ENCODE measurements at regions not wholly inside any gene's neighbourhood (a gene's known extent, or its start where the extent isn't known, plus 50 kb on each side); places are given as distances from the start of the nearest gene placed in this dataset.

DNA sequence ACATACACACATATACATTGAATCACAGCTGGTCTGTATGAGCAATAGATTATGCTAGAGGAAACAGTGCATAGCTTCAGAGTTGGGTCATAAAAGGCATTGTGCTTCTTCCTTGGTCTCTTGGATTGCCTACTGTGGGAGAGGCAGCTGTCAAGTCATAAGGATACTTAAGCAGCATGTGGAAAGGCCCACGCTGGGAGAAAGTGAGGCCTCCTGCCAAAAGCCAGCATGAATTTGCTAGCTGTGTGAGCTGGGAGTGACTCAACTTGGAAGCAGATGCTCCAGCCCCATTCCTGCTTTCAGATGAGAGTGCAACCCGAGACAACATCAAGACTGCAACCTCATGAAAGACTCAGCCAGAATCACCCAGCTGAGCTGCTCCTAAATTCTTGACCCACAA is 311.9 kb upstream of the TBX3 start:
- Mint-ChIP-seq H3K27ac (no peak overlapping the region), H3K27me3 (no peaks in the 10 kb centered on the region), H3K9me3 (peaks cover 16% of the 10 kb centered on the region), H3K4me1 (ENCODE audit: low read depth) (no peaks in the 10 kb centered on the region), H3K4me3 (no peak overlapping the region), H3K36me3 (no peaks in the 10 kb centered on the region)
- intact Hi-C loops (cut with micrococcal nuclease): no loop called here
- ChIA-PET CTCF (no interaction called here), POLR2A (no interaction called here)
- DNase-seq: no peak

DNA sequence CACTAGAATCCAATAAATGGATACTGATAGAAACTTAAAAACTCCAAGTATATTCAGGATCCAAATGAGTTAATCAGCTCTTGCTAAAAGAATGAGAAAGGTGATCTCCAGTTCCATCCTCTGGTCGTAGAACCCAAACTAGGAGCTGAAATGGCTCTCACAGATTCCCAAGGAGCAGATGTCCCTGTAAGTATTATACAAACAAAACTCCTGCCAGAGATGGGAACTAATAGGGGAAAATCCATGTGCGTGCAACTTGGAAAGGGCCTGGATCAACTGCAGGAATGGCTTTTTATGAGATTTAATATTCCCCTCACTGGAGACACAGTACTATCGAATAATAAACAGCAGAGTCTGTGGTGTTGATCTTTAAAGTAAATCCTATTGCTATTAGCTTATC is 309.2 kb upstream of the TBX3 start:
- intact Hi-C loops (cut with micrococcal nuclease): no loop called here
- DNase-seq: no peak

DNA sequence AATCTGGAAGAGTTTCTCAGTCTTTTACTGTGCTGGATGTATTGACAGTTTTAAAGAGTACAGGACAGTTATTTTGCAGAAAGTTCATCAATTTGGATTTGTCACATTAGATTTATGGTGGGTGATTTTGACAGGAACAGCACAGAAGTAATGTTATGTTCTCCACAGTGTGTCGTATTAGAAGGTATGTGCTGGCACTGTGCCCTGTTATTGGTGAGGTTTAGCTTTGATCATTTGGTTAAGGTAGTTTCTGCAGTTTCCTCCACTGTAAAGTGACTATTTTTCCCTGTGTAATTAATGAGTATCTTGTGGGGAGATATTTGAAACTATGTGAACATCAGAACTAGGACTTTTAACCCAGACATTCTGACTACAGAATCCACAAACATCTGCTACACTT is 308.5 kb upstream of the TBX3 start:
- Mint-ChIP-seq H3K9me3 (peaks cover 16% of the 10 kb centered on the region), H3K4me3 (no peak overlapping the region), H3K27ac (no peak overlapping the region), H3K36me3 (no peaks in the 10 kb centered on the region), H3K4me1 (ENCODE audit: low read depth) (no peaks in the 10 kb centered on the region), H3K27me3 (no peaks in the 10 kb centered on the region)
- CTCF ChIA-PET: no interaction called here
- no peak for DNase-seq
- intact Hi-C loops (cut with micrococcal nuclease): no loop called here
- POLR2A ChIA-PET: no interaction called here

More for the DNA sequence above, 309.2 kb upstream of the TBX3 start:
- no peak overlapping the region for H3K27ac Mint-ChIP-seq
- H3K9me3 Mint-ChIP-seq: peaks cover 16% of the 10 kb centered on the region
- POLR2A ChIA-PET: no interaction called here
- CTCF ChIA-PET: no interaction called here
- no peaks in the 10 kb centered on the region for H3K27me3 Mint-ChIP-seq
- no peaks in the 10 kb centered on the region for H3K4me1 Mint-ChIP-seq (ENCODE audit: low read depth)
- H3K4me3 Mint-ChIP-seq: no peak overlapping the region
- H3K36me3 Mint-ChIP-seq: no peaks in the 10 kb centered on the region

DNA sequence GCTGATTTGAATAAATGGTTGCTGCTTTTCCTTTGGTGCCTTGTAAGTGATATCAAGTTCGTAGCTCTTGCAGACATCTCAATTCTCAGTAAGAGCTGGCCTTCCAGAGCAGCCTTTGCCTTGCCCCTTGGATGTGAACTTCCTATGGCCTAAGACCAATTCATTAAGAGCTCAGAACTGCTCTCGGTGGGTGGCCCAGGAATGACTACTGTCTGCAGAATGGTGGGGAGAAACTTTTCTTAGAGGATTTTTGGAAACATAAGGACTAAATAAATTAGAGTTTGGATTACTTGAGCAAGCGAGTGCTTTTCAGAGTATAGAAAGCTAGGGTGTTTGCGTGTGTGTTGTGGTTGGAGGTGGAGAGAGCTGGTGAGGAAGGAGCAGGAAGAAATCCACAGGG is 306.4 kb upstream of the TBX3 start:
- ChIA-PET POLR2A (no interaction called here), CTCF (no interaction called here)
- Mint-ChIP-seq H3K36me3 (no peaks in the 10 kb centered on the region), H3K9me3 (peaks cover 7% of the 10 kb centered on the region), H3K27ac (no peak overlapping the region), H3K4me1 (ENCODE audit: low read depth) (no peaks in the 10 kb centered on the region), H3K4me3 (no peak overlapping the region), H3K27me3 (no peaks in the 10 kb centered on the region)
- DNase-seq: no peak
- intact Hi-C loops (cut with micrococcal nuclease): no loop called here

DNA sequence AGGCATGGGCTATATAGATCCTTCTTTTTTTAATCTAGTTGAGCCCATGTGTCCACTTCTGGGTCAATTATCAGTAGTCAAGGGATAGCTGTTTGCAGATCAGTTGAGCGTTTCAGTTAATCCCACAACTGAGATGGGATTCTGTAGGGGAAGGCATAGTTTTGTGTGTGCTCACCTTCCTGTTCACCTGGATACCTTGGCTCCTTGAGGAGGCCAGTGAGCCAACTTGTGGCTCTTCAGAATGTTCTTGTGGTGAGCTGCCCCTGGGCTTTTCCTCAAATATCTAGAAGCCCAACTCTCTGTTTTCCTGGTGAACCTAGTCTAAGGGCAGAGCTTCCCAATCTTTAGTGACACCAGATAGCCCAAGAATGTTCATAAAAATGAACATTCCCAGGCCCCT is 302.9 kb upstream of the TBX3 start:
- CTCF ChIA-PET: no interaction called here
- no peaks in the 10 kb centered on the region for H3K4me1 Mint-ChIP-seq (ENCODE audit: low read depth)
- no peak overlapping the region for H3K4me3 Mint-ChIP-seq
- no peak for DNase-seq
- no peak overlapping the region for H3K27ac Mint-ChIP-seq
- H3K36me3 Mint-ChIP-seq: no peaks in the 10 kb centered on the region
- H3K9me3 Mint-ChIP-seq: peaks cover 7% of the 10 kb centered on the region
- POLR2A ChIA-PET: no interaction called here
- intact Hi-C loops (cut with micrococcal nuclease): no loop called here
- H3K27me3 Mint-ChIP-seq: no peaks in the 10 kb centered on the region

DNA sequence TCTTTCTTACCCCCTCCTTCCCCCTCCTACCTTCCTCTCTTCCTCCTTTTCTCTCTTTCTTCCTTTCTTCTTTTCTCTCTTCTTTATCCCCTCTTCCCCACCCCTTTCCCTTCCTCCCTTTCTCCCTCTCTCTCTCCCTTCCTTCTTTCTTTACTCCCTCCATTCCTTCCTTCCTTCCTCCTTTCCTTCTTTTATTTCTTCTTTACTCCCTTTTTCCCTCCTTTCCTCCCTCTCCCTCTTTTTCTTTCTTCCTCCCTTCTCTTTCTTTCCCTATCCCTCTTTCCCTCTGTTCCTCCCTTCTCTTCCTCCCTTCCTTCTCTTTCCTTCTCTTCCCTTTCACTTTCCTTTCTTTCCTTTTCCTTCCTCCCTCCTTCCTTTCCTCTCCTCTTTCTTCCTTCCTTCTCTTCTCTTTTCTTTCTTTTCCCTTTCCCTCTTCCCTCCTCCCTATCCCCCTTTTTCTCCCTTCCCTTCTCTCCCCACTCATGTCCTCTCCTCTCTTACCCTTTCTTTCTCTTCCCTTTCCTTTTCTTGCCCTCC is 302.3 kb upstream of the TBX3 start:
- H3K27me3 Mint-ChIP-seq: no peaks in the 10 kb centered on the region
- no peak overlapping the region for H3K27ac Mint-ChIP-seq
- POLR2A ChIA-PET: no interaction called here
- no peak overlapping the region for H3K4me3 Mint-ChIP-seq
- peaks cover 7% of the 10 kb centered on the region for H3K9me3 Mint-ChIP-seq
- intact Hi-C loops (cut with micrococcal nuclease): no loop called here
- DNase-seq: no peak
- H3K36me3 Mint-ChIP-seq: no peaks in the 10 kb centered on the region
- CTCF ChIA-PET: no interaction called here
- no peaks in the 10 kb centered on the region for H3K4me1 Mint-ChIP-seq (ENCODE audit: low read depth)

DNA sequence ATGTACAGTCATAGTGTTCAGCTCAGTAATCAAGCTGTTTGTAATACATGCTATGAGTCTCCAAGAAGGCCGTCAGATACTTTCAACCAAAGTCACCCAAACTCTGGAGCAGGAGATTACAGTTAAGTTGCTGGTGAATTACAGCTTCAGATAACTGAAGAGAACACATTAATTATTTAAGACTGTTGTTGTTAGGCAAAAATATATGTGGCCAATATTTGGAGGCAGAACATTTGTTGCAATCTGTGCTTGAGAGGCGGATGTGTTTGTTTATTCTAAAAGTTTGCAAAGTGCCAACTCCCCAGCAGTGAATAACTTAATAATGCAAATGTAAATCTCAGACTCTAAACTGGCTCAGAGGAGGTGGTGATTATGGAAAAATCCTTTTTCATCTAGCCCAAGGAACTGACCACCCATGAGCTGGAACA is 300.7 kb upstream of the TBX3 start:
- intact Hi-C loops (cut with micrococcal nuclease): no loop called here
- Mint-ChIP-seq H3K4me3 (no peak overlapping the region), H3K27ac (no peak overlapping the region), H3K4me1 (ENCODE audit: low read depth) (no peaks in the 10 kb centered on the region), H3K9me3 (peaks cover 10% of the 10 kb centered on the region), H3K27me3 (no peaks in the 10 kb centered on the region), H3K36me3 (no peaks in the 10 kb centered on the region)
- DNase-seq: no peak
- POLR2A ChIA-PET: no interaction called here
- CTCF ChIA-PET: no interaction called here

DNA sequence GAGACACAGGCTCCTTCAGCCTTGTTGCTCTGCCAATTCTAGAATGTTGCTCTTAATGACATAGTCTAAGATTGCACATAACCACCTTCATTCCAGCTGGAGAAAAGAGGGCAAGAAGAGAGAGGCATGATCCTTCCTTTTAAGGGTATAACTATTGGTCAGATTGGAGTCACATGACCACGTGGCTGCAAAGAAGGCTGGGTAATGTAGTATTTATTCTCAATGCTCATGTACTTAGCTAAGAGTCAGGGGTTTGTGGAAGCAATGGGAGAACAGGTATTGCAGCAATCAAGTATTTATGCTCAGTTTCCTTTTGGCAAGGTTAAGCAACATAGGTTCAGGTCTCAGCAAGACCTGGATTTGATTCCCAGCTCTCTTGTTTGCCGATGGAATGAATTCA is 298.8 kb upstream of the TBX3 start:
- ChIA-PET POLR2A (no interaction called here), CTCF (no interaction called here)
- Mint-ChIP-seq H3K36me3 (no peaks in the 10 kb centered on the region), H3K27ac (no peak overlapping the region), H3K27me3 (no peaks in the 10 kb centered on the region), H3K9me3 (peaks cover 20% of the 10 kb centered on the region), H3K4me1 (ENCODE audit: low read depth) (no peaks in the 10 kb centered on the region), H3K4me3 (no peak overlapping the region)
- intact Hi-C loops (cut with micrococcal nuclease): no loop called here
- no peak for DNase-seq

DNA sequence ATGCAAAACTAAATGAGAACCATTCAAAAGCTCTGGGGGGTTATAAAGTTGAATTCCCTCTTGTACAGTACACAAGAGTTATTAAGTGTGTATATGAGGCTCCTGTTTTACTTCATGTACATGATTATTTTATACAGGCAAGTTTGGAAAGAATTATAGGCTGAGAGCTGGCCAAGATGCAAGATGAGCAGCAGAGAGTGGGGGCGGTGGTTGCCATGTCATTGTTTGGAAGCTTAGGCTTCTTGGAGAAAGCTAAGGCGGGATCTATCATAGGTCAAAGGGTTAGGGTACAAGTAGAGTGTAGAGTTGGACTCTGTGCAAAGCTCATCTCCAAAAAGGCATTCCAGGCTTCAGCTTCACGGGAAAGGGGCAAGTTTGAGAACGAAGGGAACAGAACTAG is 297.1 kb upstream of the TBX3 start:
- Mint-ChIP-seq H3K9me3 (peaks cover 20% of the 10 kb centered on the region), H3K27me3 (no peaks in the 10 kb centered on the region), H3K36me3 (no peaks in the 10 kb centered on the region), H3K4me3 (no peak overlapping the region), H3K27ac (no peak overlapping the region), H3K4me1 (ENCODE audit: low read depth) (no peaks in the 10 kb centered on the region)
- no peak for DNase-seq
- CTCF ChIA-PET: no interaction called here
- intact Hi-C loops (cut with micrococcal nuclease): no loop called here
- POLR2A ChIA-PET: no interaction called here

DNA sequence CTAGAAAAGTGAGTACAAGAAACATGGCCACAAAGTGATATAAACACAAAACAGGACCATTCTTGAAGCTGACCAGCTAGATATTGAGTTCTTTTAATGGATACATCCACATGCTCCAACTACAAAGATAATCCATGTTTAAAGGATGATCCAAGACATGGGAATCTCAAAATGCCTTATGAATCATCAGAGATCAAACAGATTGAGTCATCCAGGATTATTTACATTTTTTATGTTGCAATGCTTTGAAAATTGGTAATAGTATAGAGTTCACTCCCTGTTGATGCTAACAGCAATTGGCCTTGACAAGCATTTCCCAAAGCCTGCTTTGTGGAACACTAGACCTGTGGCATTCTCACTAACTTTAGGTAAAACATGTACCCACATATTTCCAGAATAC is 293.0 kb upstream of the TBX3 start:
- H3K4me3 Mint-ChIP-seq: no peak overlapping the region
- H3K9me3 Mint-ChIP-seq: peaks cover 13% of the 10 kb centered on the region
- no peaks in the 10 kb centered on the region for H3K4me1 Mint-ChIP-seq (ENCODE audit: low read depth)
- intact Hi-C loops (cut with micrococcal nuclease): no loop called here
- DNase-seq: no peak
- H3K27ac Mint-ChIP-seq: no peak overlapping the region
- ChIA-PET CTCF (no interaction called here), POLR2A (no interaction called here)
- H3K27me3 Mint-ChIP-seq: no peaks in the 10 kb centered on the region
- no peaks in the 10 kb centered on the region for H3K36me3 Mint-ChIP-seq

DNA sequence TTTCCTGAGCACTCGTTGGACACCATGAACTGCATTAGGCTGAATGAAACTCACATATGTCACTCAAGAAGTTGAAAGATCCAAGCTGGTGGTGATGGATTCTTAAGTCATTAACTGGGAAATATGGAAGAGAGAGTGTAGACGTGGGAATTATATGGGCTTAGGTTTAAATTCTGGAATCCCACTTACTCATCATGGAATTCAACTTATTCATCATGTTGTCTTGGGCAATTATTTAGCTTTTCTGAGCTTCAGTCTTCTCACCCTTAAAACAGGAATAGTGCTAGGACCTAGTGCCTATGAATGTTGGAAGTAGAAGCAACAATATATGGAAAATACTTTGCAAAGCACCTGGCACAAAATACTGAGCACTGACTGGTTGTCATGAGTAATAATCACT is 292.4 kb upstream of the TBX3 start:
- peaks cover 13% of the 10 kb centered on the region for H3K9me3 Mint-ChIP-seq
- H3K4me3 Mint-ChIP-seq: no peak overlapping the region
- no peak for DNase-seq
- H3K36me3 Mint-ChIP-seq: no peaks in the 10 kb centered on the region
- ChIA-PET POLR2A (no interaction called here), CTCF (no interaction called here)
- no peaks in the 10 kb centered on the region for H3K27me3 Mint-ChIP-seq
- H3K27ac Mint-ChIP-seq: no peak overlapping the region
- H3K4me1 Mint-ChIP-seq (ENCODE audit: low read depth): no peaks in the 10 kb centered on the region
- intact Hi-C loops (cut with micrococcal nuclease): no loop called here

DNA sequence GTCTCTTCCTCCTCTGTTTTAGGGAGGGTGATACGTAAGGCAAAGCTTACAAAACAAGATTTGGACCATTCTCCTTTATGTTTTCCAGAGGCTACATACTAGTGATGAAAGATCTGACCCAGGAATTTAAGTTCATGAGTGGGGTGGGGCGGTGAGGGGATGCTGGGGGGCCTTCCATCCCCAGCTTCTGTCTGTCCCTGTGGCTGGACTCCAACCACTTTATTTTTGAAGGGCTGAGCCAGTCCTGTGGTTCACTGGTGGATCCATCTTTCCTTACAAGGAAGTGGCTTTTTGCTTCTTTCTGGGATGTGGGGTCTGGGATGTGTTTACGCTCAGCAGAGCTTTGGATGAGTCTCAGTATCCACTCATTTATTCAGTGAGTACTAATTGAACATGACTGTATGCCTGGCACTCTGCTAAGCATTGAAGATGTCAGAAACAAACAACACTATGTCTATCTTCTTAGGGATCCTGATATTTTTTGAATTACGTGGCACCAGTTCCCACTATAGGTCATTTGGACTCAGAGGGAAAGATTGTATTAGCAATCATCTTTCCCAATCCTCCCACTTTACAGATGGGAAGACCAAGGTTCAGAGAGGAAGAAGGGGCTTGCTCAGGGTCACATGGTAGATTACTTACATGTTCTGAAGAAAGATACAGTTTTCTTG is 291.8 kb upstream of the TBX3 start:
- no peak overlapping the region for H3K27ac Mint-ChIP-seq
- POLR2A ChIA-PET: no interaction called here
- H3K9me3 Mint-ChIP-seq: peaks cover 13% of the 10 kb centered on the region
- CTCF ChIA-PET: no interaction called here
- intact Hi-C loops (cut with micrococcal nuclease): no loop called here
- no peak overlapping the region for H3K4me3 Mint-ChIP-seq
- H3K4me1 Mint-ChIP-seq (ENCODE audit: low read depth): no peaks in the 10 kb centered on the region
- no peak for DNase-seq
- no peaks in the 10 kb centered on the region for H3K27me3 Mint-ChIP-seq
- no peaks in the 10 kb centered on the region for H3K36me3 Mint-ChIP-seq

DNA sequence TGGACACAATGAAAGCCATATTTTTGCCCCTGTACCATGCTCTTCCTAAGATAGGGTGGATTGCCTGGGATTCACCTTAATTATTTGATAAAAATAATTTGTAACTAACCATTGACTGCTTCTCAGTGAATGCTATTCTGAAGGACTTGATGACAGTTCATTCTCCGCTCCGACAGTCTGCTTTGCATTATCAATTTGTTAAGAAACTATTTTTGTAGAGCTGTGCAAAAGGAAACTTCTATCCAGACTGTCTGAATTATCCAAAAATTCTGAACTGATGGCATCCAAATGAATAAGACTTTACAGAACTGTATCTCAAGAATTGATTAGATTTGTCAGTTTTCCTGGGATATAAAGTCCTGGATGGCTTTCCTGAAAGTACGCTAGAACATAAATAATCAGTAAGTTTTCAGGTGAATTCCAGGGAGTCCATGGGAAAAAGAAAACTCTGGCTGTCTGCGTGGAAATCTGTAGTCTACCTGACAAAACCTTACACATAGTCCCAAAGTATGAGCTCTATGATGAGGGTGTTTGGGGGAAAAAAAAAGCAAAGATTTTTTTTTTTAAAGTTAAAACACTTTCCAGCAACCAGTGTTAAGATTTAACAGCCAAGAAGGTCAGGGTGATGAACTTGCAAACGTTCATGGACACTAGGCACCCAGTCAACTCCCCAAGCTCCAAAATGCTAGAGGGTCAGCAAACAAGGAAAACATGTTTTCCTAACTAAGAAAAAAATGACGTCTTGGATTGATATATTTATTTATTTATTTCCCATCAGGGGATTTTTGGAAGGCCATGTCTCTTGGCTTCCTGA is 291.1 kb upstream of the TBX3 start:
- H3K4me1 Mint-ChIP-seq (ENCODE audit: low read depth): no peaks in the 10 kb centered on the region
- CTCF ChIA-PET: no interaction called here
- no peaks in the 10 kb centered on the region for H3K27me3 Mint-ChIP-seq
- H3K9me3 Mint-ChIP-seq: peaks cover 13% of the 10 kb centered on the region
- no peaks in the 10 kb centered on the region for H3K36me3 Mint-ChIP-seq
- H3K4me3 Mint-ChIP-seq: no peak overlapping the region
- intact Hi-C loops (cut with micrococcal nuclease): no loop called here
- no peak for DNase-seq
- POLR2A ChIA-PET: no interaction called here
- H3K27ac Mint-ChIP-seq: no peak overlapping the region
